GM23338 (cell line): ENCODE measurements at regions not wholly inside any gene's neighbourhood (a gene's known extent, or its start where the extent isn't known, plus 50 kb on each side); places are given as distances from the start of the nearest gene placed in this dataset.

Experiments used
- CTCF ChIP-seq, 2 experiments: fragments of 200-600 bp in 1 of 2; sonication (generic) in 1 of 2; conservative IDR thresholded peaks; 2 replicates each; pipeline versions ENCODE4 v1.5.1 to v1.6.1; 2016 to 2017; ENCODE audit warnings: antibody characterized with exemption in 2 of 2, low read depth in 2 of 2, mild to moderate bottlenecking in 2 of 2, moderate library complexity in 1 of 2
- EZH2phosphoT487 ChIP-seq: fragments of 200-600 bp; sonication (generic); IDR thresholded peaks from one replicate; pipeline ENCODE4 v1.8.1; 2018; ENCODE audit warnings: antibody characterized with exemption; ENCODE audit not compliant: unreplicated experiment
- POLR2AphosphoS5 ChIP-seq: IDR thresholded peaks from 2 replicates; pipeline ENCODE4 v1.6.1; 2016; ENCODE audit warnings: antibody characterized with exemption, low read depth
- ZNF114 ChIP-seq: fragments of 250-450 bp; sonication (Bioruptor Pico); IDR thresholded peaks from 2 replicates; pipeline ENCODE4 v1.5.0; 2020; ENCODE audit warnings: mild to moderate bottlenecking, moderate library complexity

- TF ChIP-seq CTCF (conservative IDR thresholded peaks at IDR 0.05; ENCODE audit: low read depth in 2 of 2) = no peak
- TF ChIP-seq EZH2phosphoT487 = no peak
- no peak for TF ChIP-seq ZNF114 (CRISPR knock-in tag)
- TF ChIP-seq POLR2AphosphoS5 = no peak
Observed at GRCh38 chr2:121102941-121103340, 182.1 kb downstream of the TFCP2L1 start.
